Astrocyte of the spinal cord (primary cell): ENCODE measurements at regions not wholly inside any gene's neighbourhood (a gene's known extent, or its start where the extent isn't known, plus 50 kb on each side); places are given as distances from the start of the nearest gene placed in this dataset.
"Not testable (repeated sequence)": the region's sequence is repeated elsewhere in the genome, so short reads cannot be mapped to it uniquely, and the experiment has no call there.

Source experiments
- DNase-seq: peaks from one replicate; pipeline ENCODE4 v3.0.0; 2011; ENCODE audit warnings: low read depth, low spot score
- H3K4me3 ChIP-seq: 2 replicates; pipeline ENCODE4 v1.5.1; 2011; ENCODE audit warnings: low read depth, mild to moderate bottlenecking, low read length, moderate library complexity
- in situ Hi-C: cut with HindIII; loops from 2 replicates; pipeline ENCODE4 v1.10.0; 2017; ENCODE audit warnings: low sequenced_read_pairs
- TF ChIP-seq, protein P1 (sequence below): IDR thresholded peaks from 2 replicates; pipeline ENCODE4 v1.5.1; 2012; ENCODE audit warnings: low read depth, mild to moderate bottlenecking, low read length, inconsistent platforms

- in situ Hi-C loops = no loop called here
- DNase-seq = no peak
- no peak overlapping the region for H3K4me3 ChIP-seq
- TF ChIP-seq, protein P1, sequence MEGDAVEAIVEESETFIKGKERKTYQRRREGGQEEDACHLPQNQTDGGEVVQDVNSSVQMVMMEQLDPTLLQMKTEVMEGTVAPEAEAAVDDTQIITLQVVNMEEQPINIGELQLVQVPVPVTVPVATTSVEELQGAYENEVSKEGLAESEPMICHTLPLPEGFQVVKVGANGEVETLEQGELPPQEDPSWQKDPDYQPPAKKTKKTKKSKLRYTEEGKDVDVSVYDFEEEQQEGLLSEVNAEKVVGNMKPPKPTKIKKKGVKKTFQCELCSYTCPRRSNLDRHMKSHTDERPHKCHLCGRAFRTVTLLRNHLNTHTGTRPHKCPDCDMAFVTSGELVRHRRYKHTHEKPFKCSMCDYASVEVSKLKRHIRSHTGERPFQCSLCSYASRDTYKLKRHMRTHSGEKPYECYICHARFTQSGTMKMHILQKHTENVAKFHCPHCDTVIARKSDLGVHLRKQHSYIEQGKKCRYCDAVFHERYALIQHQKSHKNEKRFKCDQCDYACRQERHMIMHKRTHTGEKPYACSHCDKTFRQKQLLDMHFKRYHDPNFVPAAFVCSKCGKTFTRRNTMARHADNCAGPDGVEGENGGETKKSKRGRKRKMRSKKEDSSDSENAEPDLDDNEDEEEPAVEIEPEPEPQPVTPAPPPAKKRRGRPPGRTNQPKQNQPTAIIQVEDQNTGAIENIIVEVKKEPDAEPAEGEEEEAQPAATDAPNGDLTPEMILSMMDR = no peak
Measured at GRCh38 chr12:17148706-17149105, 542.7 kb upstream of the LMO3 start.

GRCh38 chr12:17142856-17143255 lies 536.9 kb upstream of the LMO3 start:
- in situ Hi-C loops = no loop called here
- H3K4me3 ChIP-seq = no peak overlapping the region
- DNase-seq = no peak
- TF ChIP-seq, protein P1 = no peak

DNA sequence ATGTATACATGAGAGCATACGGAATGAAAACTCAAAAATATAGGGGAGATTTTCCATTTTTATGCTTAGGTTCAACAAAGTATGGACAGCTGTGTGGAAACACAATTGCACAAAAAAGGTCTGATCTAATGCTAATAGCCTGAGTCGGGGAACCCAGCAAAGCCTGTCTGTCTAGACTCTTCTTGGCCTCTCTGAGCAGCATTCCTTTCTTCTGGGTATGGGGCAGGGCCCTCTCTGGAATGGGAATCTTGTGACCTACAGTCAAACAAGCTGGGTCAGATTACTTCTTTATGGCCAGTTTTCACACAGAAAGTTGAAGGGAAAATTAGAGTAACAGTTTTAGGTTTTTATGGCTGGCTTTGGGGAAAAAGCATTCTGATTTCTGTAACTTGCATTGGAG lies 534.0 kb upstream of the LMO3 start:
- no peak for DNase-seq
- TF ChIP-seq, protein P1 = no peak
- H3K4me3 ChIP-seq = no peak overlapping the region
- in situ Hi-C loops = no loop called here

DNA sequence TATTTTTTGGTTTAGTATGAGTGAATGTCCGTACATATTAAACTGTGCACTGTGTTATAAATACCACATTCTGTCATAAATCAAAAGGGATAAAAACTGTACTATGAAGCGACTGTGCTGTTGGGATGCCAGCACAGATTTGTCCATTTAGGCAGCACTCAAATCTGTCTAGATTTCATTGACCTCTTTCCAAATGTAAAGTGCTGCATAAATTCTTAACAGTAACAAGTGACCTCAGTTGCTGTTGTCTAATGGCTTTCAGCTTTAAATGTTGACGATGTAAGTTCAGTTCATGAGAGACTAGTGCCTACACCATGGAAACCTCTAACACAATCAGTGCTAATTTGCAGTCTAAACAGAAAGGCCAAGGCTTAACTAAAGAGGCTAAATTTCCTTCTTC lies 531.4 kb upstream of the LMO3 start:
- in situ Hi-C loops = no loop called here
- no peak for DNase-seq
- H3K4me3 ChIP-seq = no peak overlapping the region
- TF ChIP-seq, protein P1 = no peak

- H3K4me3 ChIP-seq = no peak overlapping the region
- no peak for DNase-seq
- in situ Hi-C loops = no loop called here
- TF ChIP-seq, protein P1 = no peak
Measured at GRCh38 chr12:17134315-17134714, 528.4 kb upstream of the LMO3 start.

GRCh38 chr12:17132336-17132735 lies 526.4 kb upstream of the LMO3 start:
- H3K4me3 ChIP-seq = no peak overlapping the region
- in situ Hi-C loops = no loop called here
- no peak for DNase-seq
- TF ChIP-seq, protein P1 = no peak

DNA sequence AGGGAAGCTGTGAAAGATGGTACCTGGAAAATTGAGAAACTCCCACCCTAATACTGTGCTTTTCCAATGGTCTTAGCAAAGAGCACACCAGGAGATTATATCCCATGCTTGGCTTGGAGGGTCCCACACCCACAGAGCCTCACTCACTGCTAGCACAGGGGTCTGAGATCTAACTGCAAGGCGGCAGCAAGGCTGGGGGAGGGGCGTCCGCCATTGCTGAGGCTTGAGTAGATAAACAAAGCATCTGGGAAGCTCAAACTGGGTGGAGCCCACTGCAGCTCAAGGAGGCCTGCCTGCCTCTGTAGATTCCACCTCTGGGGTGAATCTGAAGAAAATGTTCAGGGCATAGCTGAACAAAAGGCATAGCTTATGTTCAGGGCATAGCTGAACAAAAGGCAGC lies 510.6 kb upstream of the LMO3 start:
- DNase-seq, in situ Hi-C loops: not testable (repeated sequence)

More for the DNA sequence above, 510.6 kb upstream of the LMO3 start:
- H3K4me3 ChIP-seq = not testable (repeated sequence)
